K562 (cell line): ENCODE measurements at regions not wholly inside any gene's neighbourhood (a gene's known extent, or its start where the extent isn't known, plus 50 kb on each side); places are given as distances from the start of the nearest gene placed in this dataset.

ENCODE experiments used
- ATF4 ChIP-seq: fragments of 450-650 bp; formaldehyde crosslinking; IDR thresholded peaks from 2 replicates; pipeline ENCODE4 v1.4.0; 2022; ENCODE audit warnings: mild to moderate bottlenecking, moderate library complexity
- ATF7 ChIP-seq: fragments of 450-650 bp; IDR thresholded peaks from 2 replicates; pipeline ENCODE4 v1.7.1; 2014; ENCODE audit warnings: mild to moderate bottlenecking, moderate library complexity
- CTCF ChIP-seq, 3 experiments: IDR thresholded peaks in 2 of 3; conservative IDR thresholded peaks in 1 of 3; 2 replicates each; pipeline ENCODE4 v1.5.1; 2011 to 2012; ENCODE audit warnings: low read length in 3 of 3, mild to moderate bottlenecking in 3 of 3, control low read depth in 2 of 3, improper control_type of control experiment in 1 of 3, inconsistent platforms in 1 of 3, low read depth in 1 of 3, mixed read lengths in 1 of 3, moderate library complexity in 1 of 3; ENCODE audit not compliant: insufficient read depth in 2 of 3
- DEAF1 ChIP-seq: fragments of 450-650 bp; formaldehyde crosslinking; IDR thresholded peaks from 2 replicates; pipeline ENCODE4 v1.4.0; 2020; ENCODE audit warnings: mild to moderate bottlenecking, moderate library complexity
- E2F3 ChIP-seq: fragments of 250-450 bp; sonication (Bioruptor Pico); IDR thresholded peaks from 2 replicates; pipeline ENCODE4 v1.4.0; 2020; ENCODE audit warnings: mild to moderate bottlenecking
- ETV1 ChIP-seq: fragments of 450-650 bp; conservative IDR thresholded peaks from 2 replicates; pipeline ENCODE4 v1.6.1; 2016; ENCODE audit warnings: missing genetic modification characterization, control low read depth, low read depth, missing compliant biosample characterization
- GMEB1 ChIP-seq: fragments of 250-450 bp; sonication (Bioruptor Pico); IDR thresholded peaks from 2 replicates; pipeline ENCODE4 v1.4.0; 2020; ENCODE audit warnings: mild to moderate bottlenecking
- JUND ChIP-seq, 2 experiments: IDR thresholded peaks; 2 replicates in 1 of 2; 3 replicates in 1 of 2; pipeline ENCODE4 v1.6.1; 2011; ENCODE audit warnings: borderline replicate concordance in 2 of 2, low read depth in 2 of 2, low read length in 2 of 2, improper control_type of control experiment in 1 of 2, missing biosample characterization in 1 of 2, missing genetic modification characterization in 1 of 2, missing genetic modification reagents in 1 of 2
- KLF16 ChIP-seq: IDR thresholded peaks from 2 replicates; pipeline ENCODE4 v1.6.1; 2016; ENCODE audit warnings: antibody characterized with exemption
- MAZ ChIP-seq, 2 experiments: fragments of 450-650 bp in 1 of 2; sonication (generic) in 1 of 2; formaldehyde crosslinking; IDR thresholded peaks in 1 of 2; conservative IDR thresholded peaks in 1 of 2; 2 replicates each; pipeline versions ENCODE4 v1.4.0 to v1.5.0; 2020; ENCODE audit warnings: mild to moderate bottlenecking in 1 of 2, missing genetic modification reagents in 1 of 2
- MECOM ChIP-seq: fragments of 250-450 bp; sonication (Bioruptor Pico); IDR thresholded peaks from 2 replicates; pipeline ENCODE4 v1.8.0; 2022; ENCODE audit warnings: inconsistent platforms
- MLLT1 ChIP-seq, 2 experiments: fragments of 450-650 bp; IDR thresholded peaks; 2 replicates each; pipeline ENCODE4 v1.6.1; 2016
- PATZ1 ChIP-seq: fragments of 250-450 bp; sonication (Bioruptor Pico); IDR thresholded peaks from 2 replicates; pipeline ENCODE4 v1.5.0; 2020; ENCODE audit warnings: mild to moderate bottlenecking, borderline replicate concordance
- PKNOX1 ChIP-seq: fragments of 450-650 bp; IDR thresholded peaks from 2 replicates; pipeline ENCODE4 v1.6.1; 2016
- STAG1 ChIP-seq: sonication (generic); formaldehyde crosslinking; IDR thresholded peaks from 2 replicates; pipeline ENCODE4 v1.5.0; 2020; ENCODE audit warnings: missing genetic modification reagents, borderline replicate concordance
- ZNF785 ChIP-seq: fragments of 250-450 bp; sonication (Bioruptor Pico); IDR thresholded peaks from 2 replicates; pipeline ENCODE4 v1.4.0; 2020; ENCODE audit warnings: mild to moderate bottlenecking

- TF ChIP-seq MLLT1 (IDR thresholded peaks at IDR 0.05) = no peak
- peak; percentile 88 for TF ChIP-seq ATF4 (CRISPR knock-in tag)
- peak; percentile 82 for TF ChIP-seq STAG1
- no peak for TF ChIP-seq PATZ1
- TF ChIP-seq MECOM = no peak
- no peak for TF ChIP-seq E2F3 (CRISPR knock-in tag)
- peak; percentile 86 for TF ChIP-seq DEAF1 (CRISPR knock-in tag)
- peak; percentile 55; the same call in 1 of the 2 replicates for TF ChIP-seq JUND (IDR thresholded peaks at IDR 0.05; ENCODE audit: borderline replicate concordance, low read depth, low read length)
- TF ChIP-seq JUND (tag; IDR thresholded peaks at IDR 0.05; ENCODE audit: borderline replicate concordance, low read depth, low read length) = no peak; the same call in 2 of the 3 replicates
- TF ChIP-seq PKNOX1 = peak; percentile 40; the same call in 1 of the 2 replicates
- 0 out of 4 replicates have a peak, but pooled peaks of 1 of the 2 experiments have one; percentile 29 for TF ChIP-seq MAZ (CRISPR knock-in tag; conservative IDR thresholded peaks at IDR 0.05 in 1 of 2, IDR thresholded peaks at IDR 0.05 in 1 of 2)
- TF ChIP-seq ETV1 (tag) = peak; percentile 53; the same call in 1 of the 2 replicates
- TF ChIP-seq KLF16 = 0 out of 2 replicates have a peak, but pooled peaks have one; percentile 16
- peak; percentile 69; the same call in 1 of the 2 replicates for TF ChIP-seq ATF7
- TF ChIP-seq GMEB1 (CRISPR knock-in tag) = no peak
- TF ChIP-seq ZNF785 = no peak
- peak; percentile 89 to 96 (median 92) for TF ChIP-seq CTCF (IDR thresholded peaks at IDR 0.05 in 2 of 3, conservative IDR thresholded peaks at IDR 0.05 in 1 of 3; ENCODE audit: insufficient read depth in 2 of 3, low read depth in 1 of 3, low read length in 3 of 3)
Measured at GRCh38 chr1:29793101-29793546, 556.8 kb downstream of the PTPRU start (continued).
